ENCODE measurements at regions not wholly inside any gene's neighbourhood (a gene's known extent, or its start where the extent isn't known, plus 50 kb on each side); places are given as distances from the start of the nearest gene placed in this dataset.

DNA sequence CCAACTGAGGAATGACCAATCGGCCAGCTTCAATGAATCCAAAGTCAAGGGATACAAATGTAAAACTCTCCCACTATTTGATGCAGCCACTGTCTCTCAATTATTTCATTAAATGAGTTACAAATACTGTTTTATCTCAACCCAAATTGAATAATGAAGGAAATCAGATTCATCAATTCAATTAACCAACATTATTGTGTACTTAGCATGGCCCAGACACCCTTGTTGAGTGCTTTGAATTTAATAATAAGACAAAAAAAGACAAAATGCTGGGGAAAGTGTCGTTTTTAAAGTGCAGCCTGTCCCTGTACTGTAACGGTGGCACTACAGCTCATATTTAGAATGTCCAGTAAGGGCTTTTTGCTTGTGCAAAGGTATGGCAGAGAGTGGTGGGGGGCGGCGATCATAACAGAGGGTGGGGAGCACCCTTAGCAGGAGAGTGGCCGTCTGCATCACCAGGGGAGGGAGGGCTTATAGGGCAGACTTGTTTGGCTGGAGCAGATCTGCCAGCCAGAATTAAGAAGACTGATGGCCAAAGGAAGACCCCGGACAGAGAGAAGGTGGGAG is 123.8 kb upstream of the GALNT2 start:
- H3K36me3 ChIP-seq (ENCODE audit: insufficient read depth in 1 of 2, low read depth in 1 of 2) = no peaks in the 10 kb centered on the region
- TF ChIP-seq, protein P1, sequence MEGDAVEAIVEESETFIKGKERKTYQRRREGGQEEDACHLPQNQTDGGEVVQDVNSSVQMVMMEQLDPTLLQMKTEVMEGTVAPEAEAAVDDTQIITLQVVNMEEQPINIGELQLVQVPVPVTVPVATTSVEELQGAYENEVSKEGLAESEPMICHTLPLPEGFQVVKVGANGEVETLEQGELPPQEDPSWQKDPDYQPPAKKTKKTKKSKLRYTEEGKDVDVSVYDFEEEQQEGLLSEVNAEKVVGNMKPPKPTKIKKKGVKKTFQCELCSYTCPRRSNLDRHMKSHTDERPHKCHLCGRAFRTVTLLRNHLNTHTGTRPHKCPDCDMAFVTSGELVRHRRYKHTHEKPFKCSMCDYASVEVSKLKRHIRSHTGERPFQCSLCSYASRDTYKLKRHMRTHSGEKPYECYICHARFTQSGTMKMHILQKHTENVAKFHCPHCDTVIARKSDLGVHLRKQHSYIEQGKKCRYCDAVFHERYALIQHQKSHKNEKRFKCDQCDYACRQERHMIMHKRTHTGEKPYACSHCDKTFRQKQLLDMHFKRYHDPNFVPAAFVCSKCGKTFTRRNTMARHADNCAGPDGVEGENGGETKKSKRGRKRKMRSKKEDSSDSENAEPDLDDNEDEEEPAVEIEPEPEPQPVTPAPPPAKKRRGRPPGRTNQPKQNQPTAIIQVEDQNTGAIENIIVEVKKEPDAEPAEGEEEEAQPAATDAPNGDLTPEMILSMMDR (IDR thresholded peaks at IDR 0.05) = no peak
- H3K9me3 ChIP-seq = no peaks in the 10 kb centered on the region
- H3K27ac ChIP-seq = no peak overlapping the region
- ATAC-seq (no peak), DNase-seq (no peak)
- intact Hi-C loops (cut with DNase I) = no loop called here
- 82 to 89% (median 88%) methylated on average over 7 of the region's 7 CpGs for WGBS, 3 donors
- H3K4me1 ChIP-seq = peaks cover 4% of the 10 kb centered on the region
- H3K4me3 ChIP-seq = no peak overlapping the region
- H3K27me3 ChIP-seq (ENCODE audit: insufficient read depth in 3 of 3, low read length in 2 of 3) = no peaks in the 10 kb centered on the region

DNA sequence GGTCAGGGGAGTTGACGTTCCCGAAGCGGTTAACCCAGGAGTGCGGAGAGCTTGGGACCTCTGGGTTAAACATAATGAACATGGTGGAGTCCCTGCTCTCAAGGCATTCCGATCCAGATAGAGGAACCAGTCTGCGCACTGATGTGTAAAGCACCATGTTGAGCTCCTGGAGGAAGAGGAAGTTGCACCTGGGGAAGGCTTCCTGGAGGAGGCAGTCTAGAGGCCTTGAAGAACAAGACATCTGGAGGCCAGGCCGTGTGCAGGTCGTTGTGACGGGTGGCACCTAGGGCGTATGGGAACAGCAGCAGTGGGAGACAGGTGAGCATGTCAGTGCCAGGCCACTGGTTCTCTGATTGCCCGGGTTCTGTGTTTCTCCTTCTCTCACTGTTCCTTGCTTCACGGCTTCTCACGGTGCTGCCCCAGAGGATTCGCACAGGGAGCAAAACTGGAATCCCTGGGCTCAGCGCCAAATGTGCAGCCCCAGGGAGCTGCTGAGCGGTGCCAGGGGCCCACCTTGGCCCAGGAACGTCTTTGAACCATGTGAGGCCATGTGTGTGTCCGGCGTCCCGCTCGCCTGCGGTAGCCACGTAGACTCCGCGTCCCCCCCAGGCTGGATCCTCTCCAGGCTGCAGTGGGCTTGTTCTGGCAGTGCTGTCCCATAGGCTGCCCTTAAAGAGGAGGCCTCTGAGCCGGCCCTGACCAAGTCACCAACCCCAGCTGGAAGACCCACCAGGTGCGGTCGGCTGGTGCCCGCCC is 122.9 kb upstream of the GALNT2 start:
- TF ChIP-seq, protein P1 (IDR thresholded peaks at IDR 0.05) = no peak
- intact Hi-C loops (cut with DNase I) = no loop called here
- Histone ChIP-seq H3K4me1 (peaks cover 4% of the 10 kb centered on the region), H3K4me3 (no peak overlapping the region), H3K27me3 (ENCODE audit: insufficient read depth in 3 of 3, low read length in 2 of 3) (no peaks in the 10 kb centered on the region), H3K27ac (no peak overlapping the region), H3K9me3 (no peaks in the 10 kb centered on the region), H3K36me3 (ENCODE audit: insufficient read depth in 1 of 2, low read depth in 1 of 2) (no peaks in the 10 kb centered on the region)
- no peak for ATAC-seq
- WGBS, 3 donors = 93 to 96% (median 95%) methylated on average over 29 of the region's 29 CpGs
- DNase-seq = no peak

DNA sequence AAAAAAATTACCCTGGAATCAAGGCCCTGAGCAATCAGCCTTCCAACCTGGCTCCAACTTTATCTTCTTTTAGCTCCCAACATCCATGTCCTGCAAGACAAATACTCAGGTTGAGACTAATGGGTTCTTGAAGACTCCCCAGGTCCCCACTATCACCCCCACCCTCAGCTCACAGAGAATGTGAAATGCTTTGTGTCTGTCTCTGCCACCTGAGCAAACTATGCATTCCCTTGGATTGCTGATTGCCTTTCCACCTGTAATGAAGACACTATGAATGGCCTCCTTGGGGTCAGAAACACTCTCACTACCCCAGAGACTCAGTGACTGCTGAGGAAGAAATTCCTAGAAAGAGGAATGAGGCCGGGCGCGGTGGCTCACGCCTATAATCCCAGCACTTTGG is 121.2 kb upstream of the GALNT2 start:
- no peak overlapping the region for H3K4me3 ChIP-seq
- no peak for ATAC-seq
- no peak for DNase-seq
- no peaks in the 10 kb centered on the region for H3K36me3 ChIP-seq (ENCODE audit: insufficient read depth in 1 of 2, low read depth in 1 of 2)
- intact Hi-C loops (cut with DNase I) = no loop called here
- no peaks in the 10 kb centered on the region for H3K9me3 ChIP-seq
- H3K27me3 ChIP-seq (ENCODE audit: insufficient read depth in 3 of 3, low read length in 2 of 3) = no peaks in the 10 kb centered on the region
- TF ChIP-seq, protein P1 (IDR thresholded peaks at IDR 0.05) = no peak
- H3K4me1 ChIP-seq = peaks cover 4% of the 10 kb centered on the region
- 91 to 96% (median 96%) methylated on average over 4 of the region's 4 CpGs for WGBS, 3 donors
- no peak overlapping the region for H3K27ac ChIP-seq

DNA sequence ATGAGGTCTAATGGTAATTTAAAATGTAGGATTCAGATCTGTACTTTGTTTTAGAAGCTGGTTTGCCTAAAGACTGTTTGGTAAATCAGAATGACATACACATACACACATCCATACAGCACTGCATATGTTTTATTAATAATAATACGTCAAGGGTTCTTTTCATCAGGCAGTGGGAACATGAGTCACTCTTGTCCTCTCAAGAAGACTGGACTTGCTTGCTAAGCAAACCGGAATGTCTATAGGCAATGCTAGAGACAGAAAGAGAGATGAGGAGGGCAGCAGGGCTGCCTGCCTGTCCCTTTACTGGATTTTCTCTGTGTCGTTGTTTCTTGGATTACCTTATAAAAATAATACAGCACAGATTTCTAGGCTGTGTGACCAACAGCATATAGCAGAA is 119.1 kb upstream of the GALNT2 start:
- TF ChIP-seq, protein P1 (IDR thresholded peaks at IDR 0.05) = no peak
- no peaks in the 10 kb centered on the region for H3K27me3 ChIP-seq (ENCODE audit: insufficient read depth in 3 of 3, low read length in 2 of 3)
- intact Hi-C loops (cut with DNase I) = no loop called here
- H3K36me3 ChIP-seq (ENCODE audit: insufficient read depth in 1 of 2, low read depth in 1 of 2) = no peaks in the 10 kb centered on the region
- no peak overlapping the region for H3K4me3 ChIP-seq
- no peaks in the 10 kb centered on the region for H3K9me3 ChIP-seq
- DNase-seq (no peak), ATAC-seq (no peak)
- H3K27ac ChIP-seq = no peak overlapping the region
- WGBS, 3 donors = 78 to 83% (median 81%) methylated on average over 3 of the region's 3 CpGs
- no peaks in the 10 kb centered on the region for H3K4me1 ChIP-seq
